CD14-positive monocyte (primary cell): ENCODE measurements at regions not wholly inside any gene's neighbourhood (a gene's known extent, or its start where the extent isn't known, plus 50 kb on each side); places are given as distances from the start of the nearest gene placed in this dataset.
"Not testable (repeated sequence)": the region's sequence is repeated elsewhere in the genome, so short reads cannot be mapped to it uniquely, and the experiment has no call there.

ENCODE experiments used
- DNase-seq, 3 donors: peaks; one replicate each; pipeline ENCODE4 v3.0.0-alpha.2; 2011 to 2022
- H2AFZ ChIP-seq: 2 replicates; pipeline ENCODE4 v1.6.0; 2012; ENCODE audit warnings: mild to moderate bottlenecking, low read depth, low read length, inconsistent platforms; ENCODE audit not compliant: insufficient read depth, poor library complexity, severe bottlenecking
- H3K27ac ChIP-seq, 2 donors: 1 replicate in 1 of 2; 2 replicates in 1 of 2; pipeline ENCODE4 v1.5.1; 2012 to 2013; ENCODE audit warnings: low read length in 2 of 2, control low read depth in 1 of 2, inconsistent platforms in 1 of 2, low read depth in 1 of 2, mild to moderate bottlenecking in 1 of 2
- H3K27me3 ChIP-seq, 2 donors: one replicate each; pipeline versions ENCODE4 v1.6.0 to v1.6.1; 2011 to 2013; ENCODE audit warnings: low read length in 2 of 2; ENCODE audit not compliant: control insufficient read depth in 2 of 2, insufficient read depth in 2 of 2
- H3K36me3 ChIP-seq, 2 donors: replicated peaks in 1 of 2; 1 replicate in 1 of 2; 2 replicates in 1 of 2; pipeline versions ENCODE4 v1.5.1 to v1.6.1; 2012 to 2013; ENCODE audit warnings: low read length in 2 of 2, control low read depth in 1 of 2, inconsistent platforms in 1 of 2, mild to moderate bottlenecking in 1 of 2; ENCODE audit not compliant: insufficient read depth in 2 of 2, control insufficient read depth in 1 of 2
- H3K4me1 ChIP-seq, 2 donors: 1 replicate in 1 of 2; 2 replicates in 1 of 2; pipeline versions ENCODE4 v1.5.1 to v1.6.1; 2012 to 2013; ENCODE audit warnings: low read length in 2 of 2, control low read depth in 1 of 2, inconsistent platforms in 1 of 2, mild to moderate bottlenecking in 1 of 2, moderate library complexity in 1 of 2; ENCODE audit not compliant: insufficient read depth in 2 of 2, control insufficient read depth in 1 of 2
- H3K4me2 ChIP-seq: replicated peaks from 2 replicates; pipeline ENCODE3; 2012; ENCODE audit warnings: low read length, moderate library complexity, mild to moderate bottlenecking; ENCODE audit not compliant: poor library complexity, severe bottlenecking; ENCODE audit errors: extremely low read depth
- H3K4me3 ChIP-seq, 3 experiments: fragments of 200-600 bp in 1 of 3; sonication (generic) in 1 of 3; replicated peaks in 1 of 3; 1 replicate in 2 of 3; 2 replicates in 1 of 3; pipeline ENCODE4 v1.5.1; 2011 to 2013; ENCODE audit warnings: low read length in 3 of 3, mild to moderate bottlenecking in 3 of 3, control low read depth in 2 of 3, low read depth in 2 of 3, inconsistent platforms in 1 of 3, moderate library complexity in 1 of 3
- H3K79me2 ChIP-seq: 2 replicates; pipeline ENCODE4 v1.6.0; 2012; ENCODE audit warnings: mild to moderate bottlenecking, control low read depth, inconsistent platforms, low read length, moderate library complexity; ENCODE audit not compliant: insufficient read depth
- H3K9ac ChIP-seq: 2 replicates; pipeline ENCODE4 v1.6.0; 2017; ENCODE audit warnings: low read length, mild to moderate bottlenecking; ENCODE audit not compliant: insufficient read depth, poor library complexity, severe bottlenecking
- H3K9me3 ChIP-seq, 2 donors: replicated peaks in 1 of 2; 1 replicate in 1 of 2; 2 replicates in 1 of 2; pipeline versions ENCODE4 v1.5.1 to v1.6.1; 2012 to 2013; ENCODE audit warnings: low read length in 2 of 2, control low read depth in 1 of 2; ENCODE audit not compliant: control insufficient read depth in 1 of 2, insufficient read depth in 1 of 2
- H4K20me1 ChIP-seq: 2 replicates; pipeline ENCODE4 v1.6.0; 2012; ENCODE audit warnings: mild to moderate bottlenecking, low read length, control low read depth, moderate library complexity; ENCODE audit not compliant: insufficient read depth
- H3K27ac Mint-ChIP-seq, 7 donors: one replicate each; pipeline ENCODE4 v1.8.0; 2020; ENCODE audit warnings: mild to moderate bottlenecking in 7 of 7, mixed read lengths in 7 of 7, moderate library complexity in 6 of 7, inconsistent platforms in 2 of 7
- H3K27me3 Mint-ChIP-seq, 3 donors: one replicate each; pipeline ENCODE4 v1.8.0; 2021 to 2022; ENCODE audit warnings: low read depth in 3 of 3, mild to moderate bottlenecking in 3 of 3, mixed read lengths in 3 of 3, moderate library complexity in 3 of 3, inconsistent platforms in 1 of 3
- H3K36me3 Mint-ChIP-seq, 2 donors: one replicate each; pipeline ENCODE4 v1.8.0; 2020; ENCODE audit warnings: mixed read lengths in 2 of 2, inconsistent platforms in 1 of 2, mild to moderate bottlenecking in 1 of 2
- H3K4me1 Mint-ChIP-seq: one replicate; pipeline ENCODE4 v1.8.0; 2020; ENCODE audit warnings: mild to moderate bottlenecking, mixed read lengths
- H3K4me3 Mint-ChIP-seq, 2 donors: one replicate each; pipeline ENCODE4 v1.8.0; 2020; ENCODE audit warnings: mild to moderate bottlenecking in 2 of 2, mixed read lengths in 2 of 2, moderate library complexity in 1 of 2
- H3K9me3 Mint-ChIP-seq, 7 donors: one replicate each; pipeline ENCODE4 v1.8.0; 2020 to 2022; ENCODE audit warnings: mixed read lengths in 7 of 7, mild to moderate bottlenecking in 6 of 7, moderate library complexity in 6 of 7, inconsistent platforms in 2 of 7
- WGBS: methylation state at CpG from one replicate; pipeline ENCODE4 v1.1.5; 2013; ENCODE audit warnings: missing lambda C conversion rate; ENCODE audit not compliant: insufficient coverage; 5-methylcytosine and 5-hydroxymethylcytosine counted together
- intact Hi-C, 2 donors: fragments of 100-400 bp; cut with micrococcal nuclease; formaldehyde crosslinking; loops; one replicate each; pipeline versions ENCODE4 v1.15.0 to v1.15.1; 2023
- TF ChIP-seq, protein P1 (sequence below): fragments of 200-600 bp; IDR thresholded peaks from one replicate; pipeline ENCODE4 v1.8.0; 2022; ENCODE audit warnings: antibody characterized with exemption, mild to moderate bottlenecking

DNA sequence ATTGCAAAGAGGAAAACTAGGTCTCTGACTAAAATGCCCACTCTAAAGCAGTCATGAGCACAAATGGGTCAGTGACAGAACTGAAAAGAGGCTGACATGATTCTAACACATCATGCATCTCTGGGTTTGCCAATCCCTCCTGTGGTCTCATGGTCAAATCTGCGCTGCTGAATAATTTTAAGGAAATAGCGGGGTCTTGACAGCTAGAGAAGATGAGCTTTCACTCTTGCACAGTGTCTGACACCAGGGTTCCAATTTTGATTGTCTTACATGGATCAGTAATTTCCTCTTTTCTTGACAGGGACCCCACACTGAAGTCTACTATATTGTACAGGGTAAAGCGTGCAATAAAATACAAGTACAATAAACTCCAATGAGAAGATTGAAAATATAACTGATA is 236.8 kb upstream of the CNR1 start:
- H3K9me3 ChIP-seq: peaks cover 4 to 5% of the 10 kb centered on the region in 2 donors
- H3K27ac ChIP-seq: no peak overlapping the region
- H2AFZ ChIP-seq: no peak overlapping the region
- WGBS: 88% methylated on average over 2 of the region's 3 CpGs
- no peaks in the 10 kb centered on the region for H4K20me1 ChIP-seq
- H3K27ac Mint-ChIP-seq: no peak overlapping the region
- no peaks in the 10 kb centered on the region for H3K79me2 ChIP-seq
- H3K4me2 ChIP-seq: no peak overlapping the region
- H3K36me3 Mint-ChIP-seq: no peaks in the 10 kb centered on the region
- H3K4me1 Mint-ChIP-seq: no peaks in the 10 kb centered on the region
- H3K9me3 Mint-ChIP-seq: peaks cover 0 to 11% (median 4%) of the 10 kb centered on the region in 7 donors
- H3K36me3 ChIP-seq: no peaks in the 10 kb centered on the region
- peaks cover 1 to 2% (median 1%) of the 10 kb centered on the region in 3 donors for H3K27me3 Mint-ChIP-seq
- no peak overlapping the region for H3K4me3 Mint-ChIP-seq
- DNase-seq: no peak
- H3K9ac ChIP-seq: no peak overlapping the region
- intact Hi-C loops: no loop called here
- no peak overlapping the region for H3K4me3 ChIP-seq
- TF ChIP-seq, protein P1, sequence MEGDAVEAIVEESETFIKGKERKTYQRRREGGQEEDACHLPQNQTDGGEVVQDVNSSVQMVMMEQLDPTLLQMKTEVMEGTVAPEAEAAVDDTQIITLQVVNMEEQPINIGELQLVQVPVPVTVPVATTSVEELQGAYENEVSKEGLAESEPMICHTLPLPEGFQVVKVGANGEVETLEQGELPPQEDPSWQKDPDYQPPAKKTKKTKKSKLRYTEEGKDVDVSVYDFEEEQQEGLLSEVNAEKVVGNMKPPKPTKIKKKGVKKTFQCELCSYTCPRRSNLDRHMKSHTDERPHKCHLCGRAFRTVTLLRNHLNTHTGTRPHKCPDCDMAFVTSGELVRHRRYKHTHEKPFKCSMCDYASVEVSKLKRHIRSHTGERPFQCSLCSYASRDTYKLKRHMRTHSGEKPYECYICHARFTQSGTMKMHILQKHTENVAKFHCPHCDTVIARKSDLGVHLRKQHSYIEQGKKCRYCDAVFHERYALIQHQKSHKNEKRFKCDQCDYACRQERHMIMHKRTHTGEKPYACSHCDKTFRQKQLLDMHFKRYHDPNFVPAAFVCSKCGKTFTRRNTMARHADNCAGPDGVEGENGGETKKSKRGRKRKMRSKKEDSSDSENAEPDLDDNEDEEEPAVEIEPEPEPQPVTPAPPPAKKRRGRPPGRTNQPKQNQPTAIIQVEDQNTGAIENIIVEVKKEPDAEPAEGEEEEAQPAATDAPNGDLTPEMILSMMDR: no peak
- H3K27me3 ChIP-seq: no peaks in the 10 kb centered on the region
- no peaks in the 10 kb centered on the region for H3K4me1 ChIP-seq

DNA sequence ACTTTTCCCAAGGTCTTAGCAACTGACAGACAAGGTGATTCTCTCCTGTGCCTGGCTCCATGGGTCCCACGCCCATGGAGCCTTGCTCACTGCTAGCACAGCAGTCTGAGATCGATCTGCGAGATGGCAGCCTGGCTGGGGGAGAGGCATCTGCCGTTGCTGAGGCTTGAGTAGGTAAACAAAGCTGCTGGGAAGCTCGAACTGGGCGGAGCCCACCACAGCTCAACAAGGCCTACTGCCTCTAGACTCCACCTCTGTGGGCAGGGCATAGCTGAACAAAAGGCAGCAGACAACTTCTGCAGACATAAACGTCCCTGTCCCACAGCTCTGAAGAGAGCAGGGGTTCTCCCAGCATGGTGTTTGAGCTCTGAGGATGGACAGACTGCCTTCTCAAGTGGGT is 224.9 kb upstream of the CNR1 start:
- H3K79me2 ChIP-seq, H3K4me1 ChIP-seq, H2AFZ ChIP-seq, H4K20me1 ChIP-seq, H3K27ac Mint-ChIP-seq, H3K4me1 Mint-ChIP-seq, H3K9me3 ChIP-seq, DNase-seq, H3K4me3 Mint-ChIP-seq, H3K27me3 Mint-ChIP-seq, H3K4me2 ChIP-seq, H3K27ac ChIP-seq, H3K9ac ChIP-seq, H3K36me3 Mint-ChIP-seq, intact Hi-C loops, H3K36me3 ChIP-seq, H3K27me3 ChIP-seq, H3K4me3 ChIP-seq: not testable (repeated sequence)
- WGBS: 89% methylated on average over 4 of the region's 7 CpGs
- peaks cover 0 to 26% (median 5%) of the 10 kb centered on the region in 7 donors for H3K9me3 Mint-ChIP-seq
